Lower leg skin (tissue), 3 donors: ENCODE measurements at regions not wholly inside any gene's neighbourhood (a gene's known extent, or its start where the extent isn't known, plus 50 kb on each side); places are given as distances from the start of the nearest gene placed in this dataset.

Experiments used
- POLR2A ChIP-seq, 2 donors: fragments of 450-650 bp; IDR thresholded peaks; one replicate each; pipeline ENCODE4 v1.6.1; 2016 to 2017; ENCODE audit warnings: antibody characterized with exemption in 2 of 2, mild to moderate bottlenecking in 1 of 2, moderate library complexity in 1 of 2
- TF ChIP-seq, protein P1 (sequence below), 3 donors: fragments of 450-650 bp; IDR thresholded peaks; one replicate each; pipeline ENCODE4 v1.5.1; 2016; ENCODE audit warnings: antibody characterized with exemption in 3 of 3, mild to moderate bottlenecking in 3 of 3, moderate library complexity in 2 of 3

- TF ChIP-seq, protein P1, sequence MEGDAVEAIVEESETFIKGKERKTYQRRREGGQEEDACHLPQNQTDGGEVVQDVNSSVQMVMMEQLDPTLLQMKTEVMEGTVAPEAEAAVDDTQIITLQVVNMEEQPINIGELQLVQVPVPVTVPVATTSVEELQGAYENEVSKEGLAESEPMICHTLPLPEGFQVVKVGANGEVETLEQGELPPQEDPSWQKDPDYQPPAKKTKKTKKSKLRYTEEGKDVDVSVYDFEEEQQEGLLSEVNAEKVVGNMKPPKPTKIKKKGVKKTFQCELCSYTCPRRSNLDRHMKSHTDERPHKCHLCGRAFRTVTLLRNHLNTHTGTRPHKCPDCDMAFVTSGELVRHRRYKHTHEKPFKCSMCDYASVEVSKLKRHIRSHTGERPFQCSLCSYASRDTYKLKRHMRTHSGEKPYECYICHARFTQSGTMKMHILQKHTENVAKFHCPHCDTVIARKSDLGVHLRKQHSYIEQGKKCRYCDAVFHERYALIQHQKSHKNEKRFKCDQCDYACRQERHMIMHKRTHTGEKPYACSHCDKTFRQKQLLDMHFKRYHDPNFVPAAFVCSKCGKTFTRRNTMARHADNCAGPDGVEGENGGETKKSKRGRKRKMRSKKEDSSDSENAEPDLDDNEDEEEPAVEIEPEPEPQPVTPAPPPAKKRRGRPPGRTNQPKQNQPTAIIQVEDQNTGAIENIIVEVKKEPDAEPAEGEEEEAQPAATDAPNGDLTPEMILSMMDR (IDR thresholded peaks at IDR 0.05), result no peak
- no peak for TF ChIP-seq POLR2A (IDR thresholded peaks at IDR 0.05)
These were observed 109.2 kb upstream of the OTUD4 start for GRCh38 chr4:145289403-145290076.
